ENCODE measurements at regions not wholly inside any gene's neighbourhood (a gene's known extent, or its start where the extent isn't known, plus 50 kb on each side); places are given as distances from the start of the nearest gene placed in this dataset.

- no peaks in the 10 kb centered on the region for H3K4me1 Mint-ChIP-seq
- H3K27me3 Mint-ChIP-seq = peaks cover 6% of the 10 kb centered on the region
- DNase-seq (no peak), ATAC-seq (no peak)
- no peak overlapping the region for H3K4me3 Mint-ChIP-seq
- H3K9me3 Mint-ChIP-seq = no peaks in the 10 kb centered on the region
- H3K27ac Mint-ChIP-seq = no peak overlapping the region
Measured at GRCh38 chr1:56227886-56228285, 351.5 kb downstream of the PLPP3 start.

- ATAC-seq = no peak
- H3K4me1 Mint-ChIP-seq = no peaks in the 10 kb centered on the region
- no peak for DNase-seq
- H3K9me3 Mint-ChIP-seq = no peaks in the 10 kb centered on the region
- no peak overlapping the region for H3K27ac Mint-ChIP-seq
- no peak overlapping the region for H3K4me3 Mint-ChIP-seq
- peaks cover 6% of the 10 kb centered on the region for H3K27me3 Mint-ChIP-seq
Measured at GRCh38 chr1:56227401-56227800, 352.0 kb downstream of the PLPP3 start.

GRCh38 chr1:56225964-56226815 lies 353.2 kb downstream of the PLPP3 start:
- no peak for DNase-seq
- no peak for ATAC-seq
- H3K4me3 Mint-ChIP-seq = no peak overlapping the region
- H3K27me3 Mint-ChIP-seq = peaks cover 6% of the 10 kb centered on the region
- H3K9me3 Mint-ChIP-seq = no peaks in the 10 kb centered on the region
- no peaks in the 10 kb centered on the region for H3K4me1 Mint-ChIP-seq
- no peak overlapping the region for H3K27ac Mint-ChIP-seq

DNA sequence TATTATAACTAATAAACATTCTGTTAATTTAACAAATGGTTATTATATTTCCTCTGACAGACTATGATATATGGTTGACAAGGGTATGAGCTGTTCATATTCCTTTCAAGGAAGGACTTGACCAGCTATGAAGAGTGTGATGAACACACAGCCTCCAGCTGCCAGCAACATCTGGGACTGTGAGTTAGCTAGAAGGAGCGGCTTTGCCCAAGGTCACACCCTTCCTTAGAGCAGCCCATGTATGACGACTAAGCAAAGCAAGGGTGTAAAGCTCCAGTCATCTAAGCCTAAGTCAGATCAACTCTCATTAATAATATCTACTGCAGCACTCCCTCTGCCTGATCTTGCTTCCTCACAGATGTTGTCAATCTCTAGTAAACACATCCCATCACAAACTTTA lies 355.4 kb downstream of the PLPP3 start:
- no peaks in the 10 kb centered on the region for H3K4me1 Mint-ChIP-seq
- H3K4me3 Mint-ChIP-seq = no peak overlapping the region
- no peaks in the 10 kb centered on the region for H3K9me3 Mint-ChIP-seq
- ATAC-seq = no peak
- H3K27ac Mint-ChIP-seq = no peak overlapping the region
- H3K27me3 Mint-ChIP-seq = peaks cover 6% of the 10 kb centered on the region
- DNase-seq = no peak

- no peak for ATAC-seq
- H3K4me3 Mint-ChIP-seq = no peak overlapping the region
Measured at GRCh38 chr1:56222914-56223540, 356.3 kb downstream of the PLPP3 start.

DNA sequence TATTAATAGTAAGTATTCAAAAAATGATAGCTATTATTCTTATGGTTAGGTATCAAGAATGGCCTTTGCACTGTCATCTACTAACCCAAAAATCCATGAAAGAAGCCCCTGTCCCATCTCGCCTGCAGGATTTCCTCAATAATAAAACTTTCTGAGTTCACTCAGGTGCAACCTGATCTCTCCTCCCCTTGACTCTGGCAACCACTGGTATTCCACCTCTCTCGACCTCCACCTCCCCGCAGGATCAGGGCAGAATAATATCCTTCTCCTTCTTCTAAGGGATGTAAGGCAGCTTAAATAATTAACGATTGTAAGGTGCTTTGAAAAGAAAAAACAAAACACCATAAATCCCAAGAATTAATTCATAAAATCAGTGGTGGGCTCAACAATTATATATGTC lies 359.3 kb downstream of the PLPP3 start:
- Mint-ChIP-seq H3K27ac (no peak overlapping the region), H3K27me3 (no peaks in the 10 kb centered on the region), H3K4me3 (no peak overlapping the region), H3K9me3 (no peaks in the 10 kb centered on the region), H3K4me1 (no peaks in the 10 kb centered on the region)
- ATAC-seq (no peak), DNase-seq (no peak)

More at GRCh38 chr1:56222914-56223540, 356.3 kb downstream of the PLPP3 start:
- no peak overlapping the region for H3K27ac Mint-ChIP-seq
- H3K4me1 Mint-ChIP-seq = no peaks in the 10 kb centered on the region
- H3K27me3 Mint-ChIP-seq = peaks cover 3% of the 10 kb centered on the region
- DNase-seq = no peak
- no peaks in the 10 kb centered on the region for H3K9me3 Mint-ChIP-seq

GRCh38 chr1:56218023-56218422 lies 361.3 kb downstream of the PLPP3 start:
- ATAC-seq (no peak), DNase-seq (no peak)
- Mint-ChIP-seq H3K27me3 (no peaks in the 10 kb centered on the region), H3K27ac (no peak overlapping the region), H3K4me1 (no peaks in the 10 kb centered on the region), H3K9me3 (no peaks in the 10 kb centered on the region), H3K4me3 (no peak overlapping the region)

GRCh38 chr1:56216218-56216617 lies 363.1 kb downstream of the PLPP3 start:
- ATAC-seq (no peak), DNase-seq (no peak)
- no peaks in the 10 kb centered on the region for H3K27me3 Mint-ChIP-seq
- H3K9me3 Mint-ChIP-seq = no peaks in the 10 kb centered on the region
- no peak overlapping the region for H3K27ac Mint-ChIP-seq
- H3K4me1 Mint-ChIP-seq = no peaks in the 10 kb centered on the region
- H3K4me3 Mint-ChIP-seq = no peak overlapping the region

- no peak for DNase-seq
- Mint-ChIP-seq H3K4me3 (no peak overlapping the region), H3K9me3 (no peaks in the 10 kb centered on the region), H3K4me1 (no peaks in the 10 kb centered on the region), H3K27me3 (no peaks in the 10 kb centered on the region), H3K27ac (no peak overlapping the region)
- ATAC-seq = no peak
Measured at GRCh38 chr1:56215771-56216170, 363.6 kb downstream of the PLPP3 start.

DNA sequence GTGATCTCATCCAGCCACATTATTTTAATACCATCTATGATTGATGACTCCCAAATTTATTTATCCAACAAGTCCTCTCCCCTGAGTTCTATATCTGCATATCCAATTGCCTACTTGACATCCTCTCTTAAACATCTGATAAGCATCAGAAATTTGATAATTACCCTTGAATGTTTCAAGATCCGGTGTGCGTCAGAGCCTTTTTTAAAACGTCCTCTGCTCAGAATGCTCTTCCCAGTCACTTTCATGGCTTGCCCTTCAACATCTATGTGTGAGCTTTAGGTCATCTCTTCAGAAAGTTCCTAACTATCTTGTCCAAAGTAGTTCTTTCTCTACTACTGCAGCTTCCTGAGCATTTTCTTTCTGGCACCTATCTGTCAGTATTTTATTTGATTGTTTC lies 364.3 kb downstream of the PLPP3 start:
- Mint-ChIP-seq H3K4me3 (no peak overlapping the region), H3K4me1 (no peaks in the 10 kb centered on the region), H3K9me3 (no peaks in the 10 kb centered on the region), H3K27ac (no peak overlapping the region), H3K27me3 (no peaks in the 10 kb centered on the region)
- ATAC-seq (no peak), DNase-seq (no peak)

DNA sequence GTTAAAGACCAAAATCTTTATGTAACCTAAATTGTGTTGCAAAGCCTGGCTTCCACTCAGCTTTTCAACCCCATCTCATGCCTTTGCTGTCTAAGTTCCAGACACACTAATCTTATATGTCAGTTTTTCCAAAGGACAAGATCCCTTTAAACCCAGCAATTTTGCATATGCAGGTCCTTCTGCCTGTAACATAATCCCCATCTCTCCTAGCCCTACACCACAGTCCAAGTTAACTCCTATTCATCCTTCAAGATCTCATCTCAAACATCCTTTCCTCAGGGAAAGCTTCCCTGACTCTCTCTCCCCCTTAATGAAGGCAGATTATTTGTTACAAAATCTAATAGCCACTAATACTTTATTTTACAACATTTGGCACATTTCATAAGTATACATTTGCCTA lies 366.3 kb downstream of the PLPP3 start:
- Mint-ChIP-seq H3K9me3 (no peaks in the 10 kb centered on the region), H3K27me3 (no peaks in the 10 kb centered on the region), H3K4me1 (no peaks in the 10 kb centered on the region), H3K4me3 (no peak overlapping the region), H3K27ac (no peak overlapping the region)
- no peak for ATAC-seq
- DNase-seq = no peak

GRCh38 chr1:56212143-56212542 lies 367.2 kb downstream of the PLPP3 start:
- DNase-seq (no peak), ATAC-seq (no peak)
- no peak overlapping the region for H3K4me3 Mint-ChIP-seq
- H3K4me1 Mint-ChIP-seq = no peaks in the 10 kb centered on the region
- no peak overlapping the region for H3K27ac Mint-ChIP-seq
- no peaks in the 10 kb centered on the region for H3K27me3 Mint-ChIP-seq
- H3K9me3 Mint-ChIP-seq = no peaks in the 10 kb centered on the region

- no peaks in the 10 kb centered on the region for H3K27me3 Mint-ChIP-seq
- peaks cover 0 to 17% of the 10 kb centered on the region in 2 donors for H3K9me3 Mint-ChIP-seq
- ATAC-seq = no peak
Measured at GRCh38 chr1:56206391-56206790, 373.0 kb downstream of the PLPP3 start.

GRCh38 chr1:56204206-56204605 lies 375.2 kb downstream of the PLPP3 start:
- Mint-ChIP-seq H3K4me1 (no peaks in the 10 kb centered on the region), H3K9me3 (peaks cover 0 to 17% of the 10 kb centered on the region in 2 donors), H3K27me3 (no peaks in the 10 kb centered on the region), H3K4me3 (no peak overlapping the region), H3K27ac (no peak overlapping the region)
- DNase-seq (no peak), ATAC-seq (no peak)

More at GRCh38 chr1:56206391-56206790, 373.0 kb downstream of the PLPP3 start:
- DNase-seq = no peak
- no peak overlapping the region for H3K27ac Mint-ChIP-seq
- H3K4me3 Mint-ChIP-seq = no peak overlapping the region
- no peaks in the 10 kb centered on the region for H3K4me1 Mint-ChIP-seq

DNA sequence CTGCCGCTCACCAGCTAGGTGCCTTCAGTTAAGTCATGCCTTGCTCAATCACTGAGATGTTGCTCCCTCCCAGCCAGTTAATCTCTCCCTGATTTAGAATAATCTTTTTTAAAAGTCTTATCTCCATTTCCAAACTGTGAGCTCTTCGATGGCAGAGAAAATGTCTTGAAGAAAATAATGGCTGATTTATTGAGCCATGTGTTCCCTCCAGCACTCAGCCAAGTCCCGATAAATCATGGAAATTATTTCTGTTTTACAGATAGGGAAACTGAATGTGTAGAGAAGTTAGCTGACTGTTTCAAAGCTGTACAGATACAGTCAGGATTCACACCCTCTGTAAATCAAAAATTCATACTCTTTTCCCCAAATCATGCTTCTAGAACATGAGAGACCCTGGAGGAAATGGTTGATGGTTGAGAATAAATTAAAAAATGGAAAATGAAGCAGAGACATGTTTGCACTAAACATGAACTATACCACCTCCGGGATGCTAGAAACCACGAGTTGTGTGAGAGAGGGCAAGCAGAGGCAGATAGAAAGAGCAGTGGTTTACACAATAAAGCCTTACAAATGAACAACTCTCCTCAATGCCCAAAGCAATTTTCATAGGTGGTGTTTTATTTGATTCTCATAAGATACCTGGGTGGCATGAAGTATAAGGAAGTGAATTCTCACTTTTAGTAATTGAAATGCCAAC lies 376.4 kb downstream of the PLPP3 start:
- H3K27ac Mint-ChIP-seq = no peak overlapping the region
- DNase-seq (no peak), ATAC-seq (no peak)
- peaks cover 0 to 17% of the 10 kb centered on the region in 2 donors for H3K9me3 Mint-ChIP-seq
- no peaks in the 10 kb centered on the region for H3K4me1 Mint-ChIP-seq
- no peaks in the 10 kb centered on the region for H3K27me3 Mint-ChIP-seq
- no peak overlapping the region for H3K4me3 Mint-ChIP-seq

DNA sequence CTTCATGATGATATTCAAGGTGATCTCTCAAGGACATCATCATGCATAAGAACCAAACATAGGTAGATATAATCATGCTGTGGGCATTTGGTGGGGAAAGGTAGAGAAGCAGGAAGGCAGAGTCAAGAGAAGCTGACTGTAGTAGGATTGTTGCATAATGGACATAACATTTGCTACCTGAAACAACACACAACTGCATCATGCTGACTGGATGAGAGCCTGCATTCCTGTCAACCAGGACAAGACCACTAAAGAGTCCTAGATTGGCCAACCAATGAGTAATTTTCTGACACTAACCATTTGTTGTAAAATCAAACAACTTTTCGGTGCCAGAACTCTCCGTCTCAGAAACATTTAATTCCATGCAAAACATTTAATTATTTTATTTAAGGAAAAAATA lies 377.2 kb downstream of the PLPP3 start:
- Mint-ChIP-seq H3K4me3 (no peak overlapping the region), H3K27me3 (no peaks in the 10 kb centered on the region), H3K4me1 (no peaks in the 10 kb centered on the region), H3K9me3 (peaks cover 0 to 17% of the 10 kb centered on the region in 2 donors), H3K27ac (no peak overlapping the region)
- ATAC-seq (no peak), DNase-seq (no peak)
